SK-N-SH treated with all-trans-retinoic acid at 6 μM for 48 hours (cell line): ENCODE measurements at regions not wholly inside any gene's neighbourhood (a gene's known extent, or its start where the extent isn't known, plus 50 kb on each side); places are given as distances from the start of the nearest gene placed in this dataset.
"Not testable (repeated sequence)": the region's sequence is repeated elsewhere in the genome, so short reads cannot be mapped to it uniquely, and the experiment has no call there.

ENCODE experiments used
- ATAC-seq: fragments of 200-7000 bp; cut with Tn5 transposase; 3 replicates; pipeline ENCODE4 v1.9.1; 2020; ENCODE audit warnings: mild to moderate bottlenecking, moderate library complexity
- BACH2 ChIP-seq: fragments of 250-450 bp; sonication (Bioruptor Pico); IDR thresholded peaks from 2 replicates; pipeline ENCODE4 v1.9.0; 2021; ENCODE audit warnings: mild to moderate bottlenecking, borderline replicate concordance
- CREB5 ChIP-seq: fragments of 250-450 bp; sonication (Bioruptor Pico); IDR thresholded peaks from 2 replicates; pipeline ENCODE4 v1.5.1; 2020; ENCODE audit warnings: low read depth, mild to moderate bottlenecking, moderate library complexity
- CSRNP3 ChIP-seq: fragments of 250-450 bp; sonication (Bioruptor Pico); IDR thresholded peaks from 2 replicates; pipeline ENCODE4 v1.5.1; 2021; ENCODE audit warnings: mild to moderate bottlenecking, moderate library complexity
- ESRRG ChIP-seq: fragments of 250-450 bp; sonication (Bioruptor Pico); IDR thresholded peaks from 2 replicates; pipeline ENCODE4 v1.6.1; 2021; ENCODE audit warnings: mild to moderate bottlenecking
- GLIS3 ChIP-seq: fragments of 250-450 bp; sonication (Bioruptor Pico); IDR thresholded peaks from 2 replicates; pipeline ENCODE4 v1.5.0; 2020; ENCODE audit warnings: mild to moderate bottlenecking, moderate library complexity
- ISL1 ChIP-seq: fragments of 250-450 bp; sonication (Bioruptor Pico); IDR thresholded peaks from 2 replicates; pipeline ENCODE4 v2.1.2; 2022; ENCODE audit warnings: mild to moderate bottlenecking, moderate library complexity
- OSR1 ChIP-seq: fragments of 250-450 bp; sonication (Bioruptor Pico); IDR thresholded peaks from 2 replicates; pipeline ENCODE4 v1.8.0; 2022; ENCODE audit warnings: moderate library complexity, mild to moderate bottlenecking, inconsistent platforms
- PPARA ChIP-seq: fragments of 250-450 bp; sonication (Bioruptor Pico); IDR thresholded peaks from 2 replicates; pipeline ENCODE4 v1.5.0; 2020; ENCODE audit warnings: mild to moderate bottlenecking, borderline replicate concordance
- RARB ChIP-seq: fragments of 250-450 bp; sonication (Bioruptor Pico); IDR thresholded peaks from 2 replicates; pipeline ENCODE4 v1.8.0; 2021; ENCODE audit warnings: mild to moderate bottlenecking, moderate library complexity
- SNAI2 ChIP-seq: fragments of 250-450 bp; sonication (Bioruptor Pico); IDR thresholded peaks from 2 replicates; pipeline ENCODE4 v1.5.0; 2020; ENCODE audit warnings: mild to moderate bottlenecking, moderate library complexity
- TCF4 ChIP-seq: fragments of 250-450 bp; sonication (Bioruptor Pico); IDR thresholded peaks from 2 replicates; pipeline ENCODE4 v1.8.0; 2021; ENCODE audit warnings: mild to moderate bottlenecking, moderate library complexity, borderline replicate concordance
- TOX ChIP-seq: fragments of 250-450 bp; sonication (Bioruptor Pico); IDR thresholded peaks from 2 replicates; pipeline ENCODE4 v1.8.0; 2021; ENCODE audit warnings: mild to moderate bottlenecking, moderate library complexity, borderline replicate concordance
- ZC3H10 ChIP-seq: fragments of 250-450 bp; sonication (Bioruptor Pico); IDR thresholded peaks from 2 replicates; pipeline ENCODE4 v1.5.1; 2021; ENCODE audit warnings: mild to moderate bottlenecking, moderate library complexity
- ZFP3 ChIP-seq: fragments of 250-450 bp; sonication (Bioruptor Pico); IDR thresholded peaks from 2 replicates; pipeline ENCODE4 v1.5.0; 2020; ENCODE audit warnings: mild to moderate bottlenecking, moderate library complexity
- ZFP30 ChIP-seq: fragments of 450-650 bp; formaldehyde crosslinking; IDR thresholded peaks from 2 replicates; pipeline ENCODE4 v1.5.0; 2022; ENCODE audit warnings: mild to moderate bottlenecking, moderate library complexity
- ZNF565 ChIP-seq: fragments of 450-650 bp; formaldehyde crosslinking; conservative IDR thresholded peaks from 2 replicates; pipeline ENCODE4 v1.5.0; 2020; ENCODE audit warnings: low read depth, mild to moderate bottlenecking, moderate library complexity
- ZNF70 ChIP-seq: fragments of 450-650 bp; formaldehyde crosslinking; IDR thresholded peaks from 2 replicates; pipeline ENCODE4 v1.5.0; 2020; ENCODE audit warnings: mild to moderate bottlenecking, moderate library complexity
- ZNF8 ChIP-seq: fragments of 450-650 bp; formaldehyde crosslinking; IDR thresholded peaks from 2 replicates; pipeline ENCODE4 v1.5.0; 2020; ENCODE audit warnings: mild to moderate bottlenecking, moderate library complexity
- TF ChIP-seq, protein P1 (sequence below): fragments of 250-450 bp; sonication (Bioruptor Pico); IDR thresholded peaks from 2 replicates; pipeline ENCODE4 v1.8.0; 2021; ENCODE audit warnings: low read depth, mild to moderate bottlenecking, moderate library complexity, borderline replicate concordance
- TF ChIP-seq, protein P2 (sequence below): fragments of 250-450 bp; sonication (Bioruptor Pico); IDR thresholded peaks from 2 replicates; pipeline ENCODE4 v1.5.0; 2020; ENCODE audit warnings: mild to moderate bottlenecking, moderate library complexity

GRCh38 chr7:142575351-142575750 lies 173.9 kb upstream of the PRSS1 start:
- not testable (repeated sequence) for ATAC-seq

- ATAC-seq = no peak
- TF ChIP-seq, protein P1, sequence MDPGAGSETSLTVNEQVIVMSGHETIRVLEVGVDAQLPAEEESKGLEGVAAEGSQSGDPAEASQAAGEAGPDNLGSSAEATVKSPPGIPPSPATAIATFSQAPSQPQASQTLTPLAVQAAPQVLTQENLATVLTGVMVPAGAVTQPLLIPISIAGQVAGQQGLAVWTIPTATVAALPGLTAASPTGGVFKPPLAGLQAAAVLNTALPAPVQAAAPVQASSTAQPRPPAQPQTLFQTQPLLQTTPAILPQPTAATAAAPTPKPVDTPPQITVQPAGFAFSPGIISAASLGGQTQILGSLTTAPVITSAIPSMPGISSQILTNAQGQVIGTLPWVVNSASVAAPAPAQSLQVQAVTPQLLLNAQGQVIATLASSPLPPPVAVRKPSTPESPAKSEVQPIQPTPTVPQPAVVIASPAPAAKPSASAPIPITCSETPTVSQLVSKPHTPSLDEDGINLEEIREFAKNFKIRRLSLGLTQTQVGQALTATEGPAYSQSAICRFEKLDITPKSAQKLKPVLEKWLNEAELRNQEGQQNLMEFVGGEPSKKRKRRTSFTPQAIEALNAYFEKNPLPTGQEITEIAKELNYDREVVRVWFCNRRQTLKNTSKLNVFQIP (CRISPR knock-in tag) = no peak
- TF ChIP-seq GLIS3 (CRISPR knock-in tag) (no peak), ZNF565 (CRISPR knock-in tag) (no peak), ESRRG (CRISPR knock-in tag) (no peak), TCF4 (CRISPR knock-in tag) (no peak), ZNF8 (CRISPR knock-in tag) (no peak), ZFP30 (CRISPR knock-in tag) (no peak), RARB (CRISPR knock-in tag) (no peak), CREB5 (CRISPR knock-in tag) (no peak)
These were observed 177.7 kb upstream of the PRSS1 start for GRCh38 chr7:142571581-142571980.

DNA sequence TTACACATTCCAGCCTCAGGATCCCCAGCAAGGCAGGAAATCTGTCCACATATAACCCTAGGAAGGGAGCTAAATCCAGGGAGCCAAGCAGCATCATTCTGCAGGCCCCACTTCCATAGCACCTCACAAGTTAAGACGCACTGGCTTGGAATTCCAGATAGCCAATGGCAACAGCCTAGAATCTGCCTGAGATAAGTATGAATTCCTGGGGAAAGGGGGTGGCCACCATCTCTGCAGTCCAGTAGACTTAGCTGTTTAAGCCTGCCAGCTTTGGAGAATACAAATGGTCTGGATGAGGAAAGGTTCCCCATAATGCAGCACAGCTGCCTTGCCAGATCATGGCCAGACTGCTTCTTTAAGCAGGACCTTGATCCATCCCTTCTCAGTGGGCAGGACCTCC lies 179.4 kb upstream of the PRSS1 start:
- ATAC-seq = no peak; the same call in 1 of the 3 replicates
- TF ChIP-seq ZFP3 (CRISPR knock-in tag) (no peak), SNAI2 (CRISPR knock-in tag) (no peak), ZC3H10 (CRISPR knock-in tag) (no peak), ZNF70 (no peak), PPARA (CRISPR knock-in tag) (no peak), TCF4 (CRISPR knock-in tag) (no peak), ISL1 (CRISPR knock-in tag) (no peak), ZNF565 (CRISPR knock-in tag) (no peak), CSRNP3 (CRISPR knock-in tag) (no peak), BACH2 (CRISPR knock-in tag) (no peak), OSR1 (CRISPR knock-in tag) (no peak), CREB5 (CRISPR knock-in tag) (no peak), ESRRG (CRISPR knock-in tag) (no peak), TOX (CRISPR knock-in tag) (no peak), RARB (CRISPR knock-in tag) (no peak)
- TF ChIP-seq, protein P1 (CRISPR knock-in tag) = no peak
- TF ChIP-seq, all 23 proteins: peak for 0

DNA sequence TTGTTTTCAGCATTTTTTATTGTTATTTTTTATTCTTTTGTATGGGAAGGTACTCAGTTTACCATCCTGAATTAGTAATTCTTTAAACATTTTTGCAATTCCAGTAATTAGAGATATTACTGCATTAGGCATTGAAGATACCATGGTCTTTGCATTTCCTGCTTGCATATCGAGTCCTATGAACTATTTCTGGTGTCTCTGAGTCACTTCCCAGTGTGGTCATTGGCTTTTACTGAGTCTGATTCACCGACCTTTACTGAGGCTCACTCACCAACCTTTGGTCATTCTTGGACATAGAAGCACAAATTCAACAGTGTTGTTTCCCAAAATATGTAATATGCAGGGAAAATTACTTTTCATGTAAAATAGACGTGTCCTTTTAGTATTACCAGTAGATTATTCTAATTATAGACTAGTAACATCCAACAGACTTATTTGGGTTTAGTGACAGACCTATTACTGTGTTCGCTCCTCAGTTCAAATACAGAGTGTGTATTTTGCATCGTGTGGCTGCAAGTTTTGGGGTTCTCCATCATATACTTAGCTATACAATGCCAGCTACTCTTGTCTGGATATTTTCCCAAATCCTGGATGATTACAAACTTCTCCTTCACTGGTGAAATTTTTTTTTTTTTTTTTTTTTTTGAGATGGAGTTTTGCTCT lies 180.7 kb upstream of the PRSS1 start:
- ATAC-seq = peak; percentile 86
- TF ChIP-seq ZNF8 (CRISPR knock-in tag) (no peak), SNAI2 (CRISPR knock-in tag) (no peak), CREB5 (CRISPR knock-in tag) (no peak), GLIS3 (CRISPR knock-in tag) (no peak), TOX (CRISPR knock-in tag) (0 out of 2 replicates have a peak, but pooled peaks have one; percentile 16), ISL1 (CRISPR knock-in tag) (no peak)
- TF ChIP-seq, protein P2, sequence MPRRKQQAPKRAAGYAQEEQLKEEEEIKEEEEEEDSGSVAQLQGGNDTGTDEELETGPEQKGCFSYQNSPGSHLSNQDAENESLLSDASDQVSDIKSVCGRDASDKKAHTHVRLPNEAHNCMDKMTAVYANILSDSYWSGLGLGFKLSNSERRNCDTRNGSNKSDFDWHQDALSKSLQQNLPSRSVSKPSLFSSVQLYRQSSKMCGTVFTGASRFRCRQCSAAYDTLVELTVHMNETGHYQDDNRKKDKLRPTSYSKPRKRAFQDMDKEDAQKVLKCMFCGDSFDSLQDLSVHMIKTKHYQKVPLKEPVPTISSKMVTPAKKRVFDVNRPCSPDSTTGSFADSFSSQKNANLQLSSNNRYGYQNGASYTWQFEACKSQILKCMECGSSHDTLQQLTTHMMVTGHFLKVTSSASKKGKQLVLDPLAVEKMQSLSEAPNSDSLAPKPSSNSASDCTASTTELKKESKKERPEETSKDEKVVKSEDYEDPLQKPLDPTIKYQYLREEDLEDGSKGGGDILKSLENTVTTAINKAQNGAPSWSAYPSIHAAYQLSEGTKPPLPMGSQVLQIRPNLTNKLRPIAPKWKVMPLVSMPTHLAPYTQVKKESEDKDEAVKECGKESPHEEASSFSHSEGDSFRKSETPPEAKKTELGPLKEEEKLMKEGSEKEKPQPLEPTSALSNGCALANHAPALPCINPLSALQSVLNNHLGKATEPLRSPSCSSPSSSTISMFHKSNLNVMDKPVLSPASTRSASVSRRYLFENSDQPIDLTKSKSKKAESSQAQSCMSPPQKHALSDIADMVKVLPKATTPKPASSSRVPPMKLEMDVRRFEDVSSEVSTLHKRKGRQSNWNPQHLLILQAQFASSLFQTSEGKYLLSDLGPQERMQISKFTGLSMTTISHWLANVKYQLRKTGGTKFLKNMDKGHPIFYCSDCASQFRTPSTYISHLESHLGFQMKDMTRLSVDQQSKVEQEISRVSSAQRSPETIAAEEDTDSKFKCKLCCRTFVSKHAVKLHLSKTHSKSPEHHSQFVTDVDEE = no peak
